A549 (cell line): ENCODE measurements at regions not wholly inside any gene's neighbourhood (a gene's known extent, or its start where the extent isn't known, plus 50 kb on each side); places are given as distances from the start of the nearest gene placed in this dataset.

Source experiments
- CTCF ChIP-seq: fragments of >200 bp; sonication (Bioruptor Twin); formaldehyde crosslinking; IDR thresholded peaks from 3 replicates; pipeline ENCODE4 v1.5.1; 2016
- EHF ChIP-seq: fragments of 250-450 bp; sonication (Bioruptor Pico); IDR thresholded peaks from 2 replicates; pipeline ENCODE4 v1.5.0; 2020; ENCODE audit warnings: mild to moderate bottlenecking
- ELK1 ChIP-seq: fragments of 150-350 bp; IDR thresholded peaks from 2 replicates; pipeline ENCODE4 v1.6.1; 2014; ENCODE audit warnings: low read depth, mild to moderate bottlenecking, low read length
- MAZ ChIP-seq: fragments of 150-350 bp; IDR thresholded peaks from 2 replicates; pipeline ENCODE4 v1.6.1; 2014; ENCODE audit warnings: antibody characterized with exemption, low read depth, low read length, borderline replicate concordance
- NR3C1 ChIP-seq: fragments of >200 bp; sonication (Bioruptor Twin); formaldehyde crosslinking; IDR thresholded peaks from 3 replicates; pipeline ENCODE4 v1.6.1; 2017
- SREBF2 ChIP-seq: fragments of 450-650 bp; IDR thresholded peaks from 2 replicates; pipeline ENCODE4 v1.6.1; 2014; ENCODE audit warnings: mild to moderate bottlenecking, moderate library complexity
- TP53 ChIP-seq: fragments of 250-450 bp; sonication (Bioruptor Pico); IDR thresholded peaks from 2 replicates; pipeline ENCODE4 v1.5.0; 2021; ENCODE audit warnings: mild to moderate bottlenecking, moderate library complexity
- ZC3H11A ChIP-seq: fragments of 450-650 bp; IDR thresholded peaks from 2 replicates; pipeline ENCODE4 v1.6.1; 2014; ENCODE audit warnings: antibody characterized with exemption, mild to moderate bottlenecking

GRCh38 chr11:87934182-87934581 is 241.1 kb downstream of the RAB38 start:
- TF ChIP-seq ZC3H11A (no peak), EHF (no peak), SREBF2 (no peak), CTCF (no peak), ELK1 (no peak), MAZ (no peak), TP53 (no peak), NR3C1 (no peak)
